Calu3 (cell line): ENCODE measurements at regions not wholly inside any gene's neighbourhood (a gene's known extent, or its start where the extent isn't known, plus 50 kb on each side); places are given as distances from the start of the nearest gene placed in this dataset.

Experiments
- BruUV-seq: library from RNA; stranded (reverse); fragments of 400-500 nt; replicated peaks from 2 replicates; lab custom pipeline; 2021; lab: Mats Ljungman, UMichigan
- CTCF ChIA-PET: fragments of 300-600 bp; sonication (Branson Sonifier 250); formaldehyde crosslinking; loops from one replicate; lab custom pipeline; 2022; ENCODE audit warnings: antibody characterized with exemption; lab: Charles Lee
- DNase-seq: peaks from one replicate; pipeline ENCODE4 v3.0.0; 2022
- H3K27ac Mint-ChIP-seq: one replicate; pipeline ENCODE4 v1.8.0; 2022; ENCODE audit warnings: mixed read lengths; ENCODE audit not compliant: unreplicated experiment
- H3K27me3 Mint-ChIP-seq: one replicate; pipeline ENCODE4 v1.8.0; 2022; ENCODE audit warnings: mixed read lengths; ENCODE audit not compliant: unreplicated experiment
- H3K36me3 Mint-ChIP-seq: one replicate; pipeline ENCODE4 v1.8.0; 2022; ENCODE audit warnings: mild to moderate bottlenecking, moderate library complexity, mixed read lengths; ENCODE audit not compliant: insufficient read depth, unreplicated experiment
- H3K4me1 Mint-ChIP-seq: one replicate; pipeline ENCODE4 v1.8.0; 2022; ENCODE audit warnings: mild to moderate bottlenecking, low read depth, mixed read lengths; ENCODE audit not compliant: unreplicated experiment
- H3K4me3 Mint-ChIP-seq: one replicate; pipeline ENCODE4 v1.8.0; 2022; ENCODE audit warnings: mild to moderate bottlenecking, low read depth, moderate library complexity, mixed read lengths; ENCODE audit not compliant: unreplicated experiment
- H3K9me3 Mint-ChIP-seq: one replicate; pipeline ENCODE4 v1.8.0; 2022; ENCODE audit warnings: low read depth, mixed read lengths; ENCODE audit not compliant: unreplicated experiment
- CTCF ChIP-seq: fragments of 200-600 bp; IDR thresholded peaks from one replicate; pipeline ENCODE4 v1.8.0; 2022; ENCODE audit warnings: antibody characterized with exemption; ENCODE audit not compliant: unreplicated experiment
- intact Hi-C: fragments of 100-400 bp; cut with micrococcal nuclease; formaldehyde crosslinking; loops from one replicate; pipeline ENCODE4 v1.10.0; 2022; ENCODE audit not compliant: unreplicated experiment

GRCh38 chr16:82220541-82220940 lies 50.5 kb upstream of the MPHOSPH6 start:
- intact Hi-C loops: no loop called here
- Mint-ChIP-seq H3K9me3 (no peaks in the 10 kb centered on the region), H3K36me3 (no peaks in the 10 kb centered on the region), H3K4me3 (no peak overlapping the region), H3K4me1 (no peaks in the 10 kb centered on the region), H3K27ac (no peak overlapping the region), H3K27me3 (peaks cover 5% of the 10 kb centered on the region)
- no peak for TF ChIP-seq CTCF
- CTCF ChIA-PET: no interaction called here
- no TSS peak for BruUV-seq
- no peak for DNase-seq
